ENCODE measurements at regions not wholly inside any gene's neighbourhood (a gene's known extent, or its start where the extent isn't known, plus 50 kb on each side); places are given as distances from the start of the nearest gene placed in this dataset.
"Not testable (repeated sequence)": the region's sequence is repeated elsewhere in the genome, so short reads cannot be mapped to it uniquely, and the experiment has no call there.

DNA sequence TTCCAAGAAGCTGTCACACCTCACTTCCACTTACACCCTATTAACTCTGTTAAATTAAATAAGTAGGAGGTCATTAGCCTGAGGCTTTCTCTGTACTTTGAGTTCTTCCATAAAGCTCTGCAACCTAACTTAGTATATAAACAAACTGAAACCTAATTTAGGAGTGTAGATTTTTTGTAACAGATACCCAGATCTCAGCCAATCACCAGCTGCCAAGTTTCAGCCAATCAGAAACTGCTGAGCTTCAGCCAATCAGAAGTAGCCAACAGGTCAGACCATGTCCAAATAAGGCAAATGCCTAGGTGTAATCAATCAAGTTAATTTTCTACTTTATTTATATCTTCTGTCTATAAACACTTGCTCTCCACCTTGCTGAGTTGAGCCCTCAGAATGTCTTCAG, 142.7 kb upstream of the SULF2 start:
- no peak for DNase-seq (ENCODE audit: low spot score)

- no peak for DNase-seq (ENCODE audit: low spot score)
Measured at GRCh38 chr20:47927385-47927851, 142.1 kb upstream of the SULF2 start.

DNA sequence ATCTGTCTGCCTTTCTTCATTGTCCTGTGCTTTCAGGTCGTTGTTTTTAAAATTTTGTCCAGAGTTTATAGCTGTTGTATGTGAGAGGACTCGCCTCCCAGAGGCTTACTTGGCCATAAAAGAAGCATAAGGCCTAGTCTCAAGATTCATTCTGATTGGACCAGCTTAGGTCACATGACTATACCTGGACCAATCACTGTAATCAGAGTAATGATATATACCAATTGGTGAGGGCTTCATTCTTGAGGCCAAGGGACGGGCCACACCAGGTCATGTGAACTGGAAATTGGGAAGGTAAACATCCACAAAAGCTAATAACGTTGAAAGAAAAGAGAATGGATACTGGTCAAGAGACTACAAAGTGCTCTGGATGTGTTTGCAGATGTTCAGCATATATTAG, 141.4 kb upstream of the SULF2 start:
- no peak for DNase-seq (ENCODE audit: low spot score)

- no peak for DNase-seq (ENCODE audit: low spot score)
Measured at GRCh38 chr20:47925593-47925992, 140.3 kb upstream of the SULF2 start.

DNA sequence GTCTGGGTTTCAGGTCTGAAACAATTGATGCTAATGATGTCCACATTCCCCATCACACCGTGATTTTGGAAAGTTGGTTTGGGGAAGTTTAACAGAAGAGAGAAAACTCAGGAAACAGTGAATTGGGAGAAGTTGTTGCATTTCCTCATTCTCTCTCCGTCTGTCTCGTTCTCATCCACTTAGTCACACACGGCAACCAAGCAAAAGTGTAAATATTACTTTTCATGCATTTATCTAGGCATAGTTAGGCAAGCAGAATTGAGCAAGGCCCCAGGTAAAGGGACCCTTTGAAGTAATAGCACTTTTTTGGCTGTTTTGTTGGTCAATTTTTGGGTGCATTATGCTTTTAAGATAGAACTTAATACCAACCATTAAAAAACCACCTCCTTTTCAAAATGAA, 137.0 kb upstream of the SULF2 start:
- DNase-seq (ENCODE audit: low spot score) = no peak

- not testable (repeated sequence) for DNase-seq (ENCODE audit: low spot score)
Measured at GRCh38 chr20:47921829-47922228, 136.5 kb upstream of the SULF2 start.

DNA sequence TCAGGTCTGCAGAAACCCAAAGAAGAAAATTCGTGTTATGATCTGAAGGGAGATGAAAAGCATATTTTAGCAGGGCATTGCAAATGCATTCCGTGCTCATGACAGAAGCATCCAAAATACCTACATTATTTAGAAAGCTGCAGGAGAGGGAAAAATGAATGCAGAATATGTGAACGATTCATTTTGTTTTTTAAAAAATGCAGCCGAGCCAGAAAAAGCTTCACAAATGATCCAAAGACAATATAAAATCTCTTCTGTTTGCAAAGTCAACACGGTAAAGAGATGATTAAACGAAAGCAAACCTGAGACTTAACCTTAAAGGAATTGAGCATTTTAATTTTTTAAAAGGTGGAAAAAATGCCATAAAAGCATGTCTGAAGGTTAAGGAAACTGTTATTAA, 136.1 kb upstream of the SULF2 start:
- DNase-seq (ENCODE audit: low spot score) = no peak

GRCh38 chr20:47917549-47918070, 132.3 kb upstream of the SULF2 start:
- DNase-seq (ENCODE audit: low spot score) = no peak

DNA sequence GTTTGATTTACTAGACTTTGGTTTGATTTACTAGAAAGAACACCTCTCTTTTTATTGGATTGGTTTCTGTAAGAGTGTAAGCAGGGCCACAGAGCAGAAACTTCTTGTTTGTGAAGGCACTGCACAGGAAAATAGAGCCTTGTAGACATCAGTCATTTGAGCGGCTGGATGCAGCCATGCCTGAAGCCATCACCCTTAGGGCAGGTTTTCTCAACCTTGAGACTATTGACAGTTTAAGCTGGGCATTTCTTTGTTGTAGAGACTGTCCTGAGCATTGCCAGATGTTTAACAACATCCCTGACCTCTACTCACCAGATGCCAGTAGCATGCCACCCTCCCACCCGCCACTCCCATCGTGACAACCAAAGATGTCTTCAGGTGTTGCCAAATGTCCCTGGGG, 130.2 kb upstream of the SULF2 start:
- no peak for DNase-seq (ENCODE audit: low spot score)

DNA sequence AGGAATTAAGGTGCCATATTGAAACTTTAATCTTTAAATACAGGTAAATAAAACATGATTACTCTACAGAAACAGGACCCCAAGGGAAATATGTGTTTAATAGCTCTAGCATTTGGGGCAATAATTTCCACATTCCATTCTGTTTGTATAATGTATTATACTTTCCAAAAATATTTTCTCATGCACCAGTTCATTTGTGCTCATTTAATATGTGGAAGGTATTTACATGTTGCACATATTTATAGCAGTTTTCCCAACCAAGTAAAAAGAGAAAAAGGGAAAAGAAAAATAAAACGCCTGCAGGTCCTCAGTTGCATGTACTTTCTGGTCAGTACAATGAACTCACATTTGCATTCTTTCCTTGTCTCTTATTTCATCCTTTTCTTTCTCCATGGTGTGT, 129.5 kb upstream of the SULF2 start:
- DNase-seq (ENCODE audit: low spot score) = no peak

GRCh38 chr20:47912786-47913501, 127.7 kb upstream of the SULF2 start:
- DNase-seq (ENCODE audit: low spot score) = not testable (repeated sequence)

DNA sequence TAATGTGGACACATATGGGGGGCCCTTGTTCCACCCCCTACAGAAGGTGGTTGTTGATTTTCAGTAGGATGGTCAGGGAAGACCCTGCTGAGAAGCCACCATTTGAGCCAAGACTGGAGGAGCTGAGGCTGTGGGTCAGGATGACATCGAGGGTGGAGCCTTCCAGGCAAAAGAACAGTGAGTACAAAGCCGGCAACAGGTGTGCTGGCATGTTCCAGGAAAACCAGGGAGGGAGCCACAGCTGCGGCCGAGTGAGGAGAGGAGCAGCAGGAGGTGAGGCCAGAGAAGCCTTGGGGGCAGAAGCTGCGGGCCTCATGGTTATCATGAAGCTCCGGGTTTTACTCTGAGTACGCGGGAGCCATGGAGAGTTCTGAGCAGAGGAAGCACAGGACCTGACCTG, 126.9 kb upstream of the SULF2 start:
- DNase-seq (ENCODE audit: low spot score) = not testable (repeated sequence)

DNA sequence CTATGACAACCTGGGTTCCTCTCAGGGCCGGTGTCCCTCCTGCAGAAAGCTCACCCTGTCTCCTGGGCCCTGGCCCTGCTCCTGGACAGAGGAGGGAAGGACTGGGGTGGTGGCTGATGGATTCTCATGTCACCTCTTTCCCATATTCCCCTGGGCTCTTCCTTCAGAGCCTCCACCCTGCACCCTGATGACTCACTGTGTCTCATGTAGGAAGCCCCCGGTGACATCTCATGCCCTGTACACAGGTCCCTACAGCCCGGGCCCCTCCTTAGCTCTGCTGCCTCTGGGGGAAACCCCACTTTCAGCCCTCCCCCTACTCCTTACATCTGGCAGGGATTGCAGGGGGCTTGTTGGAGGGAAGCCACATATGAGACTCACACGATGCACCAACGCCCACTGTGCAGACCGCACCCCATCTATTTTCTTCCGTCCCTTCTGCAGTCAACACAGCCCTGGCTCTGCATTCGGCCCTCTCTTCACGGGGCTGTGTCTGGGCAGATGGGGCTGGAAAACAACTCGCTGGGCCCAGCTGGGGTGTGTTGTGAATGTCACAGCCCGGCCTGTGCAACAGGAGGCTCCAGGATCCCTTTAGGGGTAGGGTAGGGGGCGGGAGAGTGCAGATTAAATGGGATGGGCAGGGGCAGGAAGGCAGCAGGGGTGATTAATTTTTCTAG, 124.6 kb upstream of the SULF2 start:
- DNase-seq (ENCODE audit: low spot score) = not testable (repeated sequence)

GRCh38 chr20:47908361-47909035, 123.2 kb upstream of the SULF2 start:
- not testable (repeated sequence) for DNase-seq (ENCODE audit: low spot score)

GRCh38 chr20:47907951-47908350, 122.7 kb upstream of the SULF2 start:
- not testable (repeated sequence) for DNase-seq (ENCODE audit: low spot score)

- no peak for DNase-seq (ENCODE audit: low spot score)
Measured at GRCh38 chr20:47907031-47907675, 121.9 kb upstream of the SULF2 start.

DNA sequence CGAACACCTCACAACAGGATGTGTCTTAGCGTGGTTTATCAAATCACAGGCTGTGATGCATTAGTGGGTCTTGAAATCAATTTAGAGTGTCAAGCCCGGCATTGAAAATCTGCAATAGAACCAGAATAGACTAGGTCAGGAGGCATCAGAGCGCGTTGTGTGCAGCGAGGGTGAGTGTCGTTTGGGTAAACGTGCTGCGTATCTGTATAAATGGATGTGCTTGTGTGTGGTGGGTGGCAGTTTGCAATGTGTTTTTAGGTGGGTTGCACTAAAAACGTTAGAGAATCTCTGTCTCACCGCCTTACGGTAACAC, 121.0 kb upstream of the SULF2 start:
- no peak for DNase-seq (ENCODE audit: low spot score)

DNA sequence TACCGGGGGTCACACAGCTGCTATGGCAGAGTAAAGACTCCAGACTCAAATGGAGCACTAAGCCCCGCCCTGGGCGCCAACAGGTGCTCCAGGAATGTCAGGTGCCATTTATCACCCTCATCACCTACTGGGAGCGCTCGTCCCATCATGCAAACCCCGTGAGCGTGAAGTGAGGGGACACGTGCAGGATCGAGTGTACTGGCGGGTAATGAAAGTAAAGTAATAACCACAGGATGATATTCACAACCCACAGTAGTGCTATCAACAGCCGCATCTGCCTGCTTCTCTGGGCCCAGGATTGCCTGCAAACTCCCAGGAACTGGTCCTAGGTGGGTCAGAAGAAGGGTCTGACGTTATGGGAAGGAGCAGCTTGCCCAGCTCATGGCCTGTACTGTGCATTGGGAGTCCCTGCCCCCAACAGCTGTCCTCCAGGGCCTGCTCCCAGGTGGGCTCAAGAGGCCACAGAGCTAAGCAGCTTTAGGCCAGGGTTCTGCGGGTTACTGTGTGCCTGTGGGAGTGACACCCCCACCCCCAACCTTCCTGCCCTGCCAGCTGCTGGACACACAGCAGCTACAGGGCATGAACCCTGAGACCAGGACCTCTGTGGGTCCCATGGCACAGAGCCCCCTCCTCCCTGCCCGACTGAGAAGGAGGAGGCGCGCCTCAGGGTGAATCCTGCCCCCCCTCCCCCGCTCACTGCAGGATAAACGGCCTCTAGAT, 120.5 kb upstream of the SULF2 start:
- no peak for DNase-seq (ENCODE audit: low spot score)

GRCh38 chr20:47903009-47903408, 117.7 kb upstream of the SULF2 start:
- not testable (repeated sequence) for DNase-seq (ENCODE audit: low spot score)

DNA sequence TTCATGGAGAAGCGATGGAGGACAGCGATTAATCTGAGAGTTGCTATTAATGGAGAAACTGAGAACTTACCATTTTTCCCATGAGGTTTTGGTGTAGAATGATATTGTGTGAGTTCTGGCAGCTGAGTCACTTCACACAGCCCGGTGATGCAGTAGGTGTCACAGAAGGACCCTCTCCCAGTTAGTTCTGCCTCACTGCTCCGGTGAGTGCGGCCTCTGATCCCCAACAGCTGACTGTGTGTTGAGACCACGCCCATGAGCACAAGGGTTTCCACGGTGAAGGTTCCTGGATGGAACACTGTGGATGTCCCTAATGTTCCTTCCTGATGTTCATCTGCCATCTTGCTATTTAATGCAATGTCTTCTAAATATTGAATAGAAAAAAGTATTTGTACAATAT, 114.0 kb upstream of the SULF2 start:
- not testable (repeated sequence) for DNase-seq (ENCODE audit: low spot score)

DNA sequence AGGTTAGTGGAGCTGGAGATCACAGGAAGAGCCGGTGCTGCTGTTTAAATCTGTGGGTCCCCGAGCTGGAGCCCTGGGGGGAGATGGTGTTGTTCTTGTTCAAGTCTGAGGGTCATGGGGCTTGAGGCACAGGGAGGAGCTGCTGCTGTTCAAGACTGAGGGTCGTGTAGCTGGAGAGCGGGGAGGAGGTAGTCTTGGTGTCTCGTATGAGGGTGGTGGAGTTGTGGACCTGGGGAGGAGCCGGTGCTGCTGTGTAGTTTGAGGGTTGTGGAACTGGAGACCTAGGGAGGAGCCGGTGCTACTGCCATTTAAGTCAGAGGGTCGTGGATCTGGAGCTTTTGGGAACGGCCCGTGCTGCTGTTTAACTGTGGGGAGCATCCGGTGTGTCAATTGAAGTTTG, 112.2 kb upstream of the SULF2 start:
- no peak for DNase-seq (ENCODE audit: low spot score)

DNA sequence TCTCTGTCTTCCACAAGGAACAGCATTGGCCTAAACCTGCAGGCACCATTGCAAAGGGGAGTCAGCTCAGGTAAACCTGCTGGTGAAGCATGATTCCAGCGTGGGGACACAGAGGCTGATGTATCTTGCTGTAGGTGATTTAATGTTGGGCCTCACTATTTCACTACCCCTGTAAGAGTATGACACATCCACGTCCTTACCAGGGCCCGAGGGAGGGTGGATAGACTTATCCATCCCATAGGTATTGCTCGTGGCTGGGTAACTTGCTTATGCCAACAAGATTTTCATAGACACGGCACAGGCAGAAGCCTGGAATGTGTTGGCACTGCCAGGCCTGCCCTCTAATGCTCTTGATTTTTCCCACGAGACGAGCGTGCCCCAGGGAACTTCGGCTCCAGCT, 107.4 kb upstream of the SULF2 start:
- DNase-seq (ENCODE audit: low spot score) = not testable (repeated sequence)

Measured in COLO829 (cell line).